ENCODE measurements at regions not wholly inside any gene's neighbourhood (a gene's known extent, or its start where the extent isn't known, plus 50 kb on each side); places are given as distances from the start of the nearest gene placed in this dataset.

DNA sequence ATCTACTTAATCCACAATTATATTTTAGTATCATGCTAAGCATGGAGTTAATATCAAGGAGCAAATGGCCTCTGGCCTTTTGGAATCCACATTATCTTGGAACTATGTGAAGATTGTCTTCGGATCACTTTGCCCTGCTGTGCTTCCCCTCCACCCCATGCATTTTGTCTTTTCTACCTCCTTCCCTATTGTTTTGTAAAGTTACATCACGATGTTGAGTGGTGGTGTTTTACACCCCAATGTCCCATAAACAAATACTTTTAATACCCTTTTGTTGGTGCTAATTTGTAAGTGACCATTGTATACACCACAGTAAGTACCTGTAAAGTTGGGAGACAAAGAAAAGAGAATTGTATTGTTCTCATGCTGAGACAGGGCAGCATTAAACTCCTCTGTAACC is 258.4 kb upstream of the ZNF717 start:
- peaks cover 0 to 14% of the 10 kb centered on the region in 2 donors for H3K4me1 ChIP-seq (ENCODE audit: control insufficient read depth in 1 of 2, low read depth in 2 of 2)
- no peak overlapping the region for H3K27ac ChIP-seq
- DNase-seq (ENCODE audit: low spot score) (no peak), ATAC-seq (ENCODE audit: insufficient number of reproducible peaks, low FRiP score, low read depth) (no peak)
- H3K27me3 ChIP-seq (replicated peaks; ENCODE audit: insufficient read depth), result no peaks in the 10 kb centered on the region
- TF ChIP-seq, protein P1, sequence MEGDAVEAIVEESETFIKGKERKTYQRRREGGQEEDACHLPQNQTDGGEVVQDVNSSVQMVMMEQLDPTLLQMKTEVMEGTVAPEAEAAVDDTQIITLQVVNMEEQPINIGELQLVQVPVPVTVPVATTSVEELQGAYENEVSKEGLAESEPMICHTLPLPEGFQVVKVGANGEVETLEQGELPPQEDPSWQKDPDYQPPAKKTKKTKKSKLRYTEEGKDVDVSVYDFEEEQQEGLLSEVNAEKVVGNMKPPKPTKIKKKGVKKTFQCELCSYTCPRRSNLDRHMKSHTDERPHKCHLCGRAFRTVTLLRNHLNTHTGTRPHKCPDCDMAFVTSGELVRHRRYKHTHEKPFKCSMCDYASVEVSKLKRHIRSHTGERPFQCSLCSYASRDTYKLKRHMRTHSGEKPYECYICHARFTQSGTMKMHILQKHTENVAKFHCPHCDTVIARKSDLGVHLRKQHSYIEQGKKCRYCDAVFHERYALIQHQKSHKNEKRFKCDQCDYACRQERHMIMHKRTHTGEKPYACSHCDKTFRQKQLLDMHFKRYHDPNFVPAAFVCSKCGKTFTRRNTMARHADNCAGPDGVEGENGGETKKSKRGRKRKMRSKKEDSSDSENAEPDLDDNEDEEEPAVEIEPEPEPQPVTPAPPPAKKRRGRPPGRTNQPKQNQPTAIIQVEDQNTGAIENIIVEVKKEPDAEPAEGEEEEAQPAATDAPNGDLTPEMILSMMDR (IDR thresholded peaks at IDR 0.05), result no peak
- H3K9me3 ChIP-seq, result no peaks in the 10 kb centered on the region
- H3K36me3 ChIP-seq, result no peaks in the 10 kb centered on the region
- H3K4me3 ChIP-seq, result no peak overlapping the region

DNA sequence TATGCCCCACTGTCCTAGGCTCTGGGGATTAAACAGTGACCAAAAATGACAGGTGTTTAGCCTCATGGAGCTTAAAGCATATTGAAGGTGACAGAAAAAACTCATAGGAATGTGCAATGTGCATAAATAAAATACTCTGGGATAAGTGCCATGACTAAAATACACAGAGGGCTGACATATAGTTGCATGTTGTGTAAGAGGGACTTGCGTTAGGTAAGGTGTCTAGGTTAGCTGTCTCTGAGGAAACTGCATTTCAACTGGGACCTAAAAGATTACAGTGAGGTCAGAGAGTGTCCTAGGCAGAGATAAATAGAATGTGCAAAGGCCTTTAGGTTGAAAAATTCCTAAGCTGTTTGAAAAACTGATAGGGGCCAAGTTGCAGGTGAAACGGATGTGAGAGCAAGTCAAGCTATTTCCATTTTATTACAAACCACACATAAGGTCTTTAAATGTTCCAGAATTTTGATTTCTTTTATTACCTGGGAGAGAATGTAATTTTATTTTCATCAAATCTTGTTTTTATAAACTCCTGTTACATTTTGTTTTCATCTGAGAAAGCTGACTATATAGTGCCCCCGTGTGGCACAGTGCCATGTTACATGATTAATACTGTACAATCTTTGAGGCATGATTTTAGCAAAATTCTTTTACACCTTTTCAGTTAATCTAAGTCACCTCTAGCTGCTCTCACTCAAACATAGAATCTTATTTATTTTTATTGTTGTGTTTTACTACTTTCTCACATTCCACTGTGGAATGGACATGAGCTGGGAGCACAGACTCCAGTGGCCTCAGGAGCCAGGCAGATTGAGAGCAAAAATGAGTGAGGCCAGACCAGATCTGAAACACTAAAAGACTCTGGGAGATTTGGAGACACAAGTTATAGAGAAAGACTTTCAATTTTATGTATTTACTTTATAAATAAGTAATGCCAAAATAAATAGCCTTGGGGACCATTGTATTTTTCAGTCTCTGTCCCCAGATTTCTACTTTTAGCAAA is 259.6 kb upstream of the ZNF717 start:
- Histone ChIP-seq H3K27ac (no peak overlapping the region), H3K9me3 (no peaks in the 10 kb centered on the region), H3K4me3 (no peak overlapping the region), H3K27me3 (replicated peaks; ENCODE audit: insufficient read depth) (no peaks in the 10 kb centered on the region), H3K4me1 (ENCODE audit: control insufficient read depth in 1 of 2, low read depth in 2 of 2) (peaks cover 0 to 14% of the 10 kb centered on the region in 2 donors), H3K36me3 (no peaks in the 10 kb centered on the region)
- TF ChIP-seq, protein P1 (IDR thresholded peaks at IDR 0.05), result no peak
- ATAC-seq (ENCODE audit: insufficient number of reproducible peaks, low FRiP score, low read depth) (no peak), DNase-seq (ENCODE audit: low spot score) (no peak)

DNA sequence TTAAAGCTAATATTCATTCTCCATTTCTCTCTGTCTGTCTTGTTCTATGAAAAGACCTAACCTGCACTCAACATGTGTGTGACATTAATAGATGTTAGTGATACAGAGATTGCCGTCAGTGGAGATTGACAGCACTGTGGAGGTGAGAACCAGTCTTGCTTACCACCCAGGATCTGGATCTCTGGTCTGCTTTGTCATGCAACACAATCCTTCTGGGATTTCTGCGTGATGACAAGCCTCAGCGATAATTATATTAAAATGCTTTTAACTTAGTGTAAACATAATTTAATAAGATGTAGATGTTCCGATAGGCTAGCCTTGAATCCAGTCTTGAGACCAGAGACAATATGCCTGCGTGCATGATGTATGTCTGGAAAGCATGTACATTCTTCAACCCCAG is 262.0 kb upstream of the ZNF717 start:
- ATAC-seq (ENCODE audit: insufficient number of reproducible peaks, low FRiP score, low read depth), result no peak
- TF ChIP-seq, protein P1 (IDR thresholded peaks at IDR 0.05), result no peak
- H3K4me3 ChIP-seq, result no peak overlapping the region
- H3K27me3 ChIP-seq (replicated peaks; ENCODE audit: insufficient read depth), result no peaks in the 10 kb centered on the region
- H3K27ac ChIP-seq, result no peak overlapping the region
- no peaks in the 10 kb centered on the region for H3K36me3 ChIP-seq
- no peak for DNase-seq (ENCODE audit: low spot score)
- H3K4me1 ChIP-seq (ENCODE audit: control insufficient read depth in 1 of 2, low read depth in 2 of 2), result peaks cover 0 to 14% of the 10 kb centered on the region in 2 donors
- H3K9me3 ChIP-seq, result no peaks in the 10 kb centered on the region

DNA sequence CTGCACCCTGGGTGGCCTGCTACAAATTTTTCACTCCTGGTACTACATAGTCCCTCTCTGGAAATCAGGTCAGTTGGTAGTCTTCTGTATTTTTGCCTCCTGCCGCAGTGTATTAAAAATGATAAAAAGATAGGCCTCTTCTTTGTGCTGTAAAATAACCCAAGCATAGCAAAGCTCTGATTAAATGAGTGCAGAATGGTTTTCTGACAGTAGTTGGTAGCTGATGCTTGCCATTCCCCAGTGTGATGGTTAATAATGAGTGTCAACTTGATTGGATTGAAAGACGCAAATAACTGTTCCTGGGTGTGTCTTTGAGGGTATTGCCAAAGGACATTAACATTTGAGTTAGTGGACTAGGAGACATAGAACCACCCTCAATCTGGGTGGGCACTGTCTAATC is 264.4 kb upstream of the ZNF717 start:
- TF ChIP-seq, protein P1 (IDR thresholded peaks at IDR 0.05), result no peak
- no peaks in the 10 kb centered on the region for H3K36me3 ChIP-seq
- no peak overlapping the region for H3K27ac ChIP-seq
- H3K9me3 ChIP-seq, result no peaks in the 10 kb centered on the region
- H3K27me3 ChIP-seq (replicated peaks; ENCODE audit: insufficient read depth), result no peaks in the 10 kb centered on the region
- DNase-seq (ENCODE audit: low spot score) (no peak), ATAC-seq (ENCODE audit: insufficient number of reproducible peaks, low FRiP score, low read depth) (no peak)
- peaks cover 0 to 12% of the 10 kb centered on the region in 2 donors for H3K4me1 ChIP-seq (ENCODE audit: control insufficient read depth in 1 of 2, low read depth in 2 of 2)
- H3K4me3 ChIP-seq, result no peak overlapping the region

DNA sequence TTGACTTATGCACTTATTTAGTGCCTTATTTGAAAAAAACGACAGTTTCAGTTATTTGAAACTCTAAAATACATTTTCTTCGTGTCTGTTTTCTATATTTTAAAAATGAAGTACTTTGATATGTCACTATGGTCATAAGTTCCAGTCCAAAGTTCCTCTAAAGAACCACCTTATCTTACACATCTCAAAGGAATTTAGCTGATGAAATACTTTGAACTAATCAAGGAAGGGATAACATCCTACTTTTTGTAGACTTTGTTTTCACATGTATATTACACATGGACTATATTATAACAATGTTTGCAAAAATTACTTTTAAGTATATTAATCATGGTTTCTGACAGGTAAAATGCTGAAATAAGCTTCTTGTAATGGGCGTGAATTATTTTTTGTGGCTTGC is 265.8 kb upstream of the ZNF717 start:
- Histone ChIP-seq H3K4me1 (ENCODE audit: control insufficient read depth in 1 of 2, low read depth in 2 of 2) (no peaks in the 10 kb centered on the region), H3K27me3 (replicated peaks; ENCODE audit: insufficient read depth) (no peaks in the 10 kb centered on the region), H3K9me3 (no peaks in the 10 kb centered on the region), H3K36me3 (no peaks in the 10 kb centered on the region), H3K27ac (no peak overlapping the region), H3K4me3 (no peak overlapping the region)
- no peak for ATAC-seq (ENCODE audit: insufficient number of reproducible peaks, low FRiP score, low read depth)
- TF ChIP-seq, protein P1 (IDR thresholded peaks at IDR 0.05), result no peak
- no peak for DNase-seq (ENCODE audit: low spot score)

All from thoracic aorta (tissue), 2 donors.